B cell (primary cell): ENCODE measurements at regions not wholly inside any gene's neighbourhood (a gene's known extent, or its start where the extent isn't known, plus 50 kb on each side); places are given as distances from the start of the nearest gene placed in this dataset.

Experiments used
- ATAC-seq: fragments of 200-7000 bp; cut with Tn5 transposase; one replicate; pipeline ENCODE4 v1.10.0; 2021; ENCODE audit warnings: low read depth, mild to moderate bottlenecking, moderate number of reproducible peaks, moderate library complexity
- CTCF ChIA-PET: fragments of 350-600 bp; sonication (Branson Sonifier 250); formaldehyde crosslinking; loops from one replicate; lab custom pipeline; 2021; ENCODE audit warnings: antibody characterized with exemption, inconsistent platforms; lab: Charles Lee
- POLR2A ChIA-PET: fragments of 350-600 bp; sonication (Branson Sonifier 250); formaldehyde crosslinking; loops from one replicate; lab custom pipeline; 2021; ENCODE audit warnings: antibody characterized with exemption; lab: Charles Lee
- DNase-seq: peaks from one replicate; pipeline ENCODE4 v3.0.0; 2013
- H2AFZ ChIP-seq: 2 replicates; pipeline ENCODE4 v1.6.1; 2012; ENCODE audit warnings: mild to moderate bottlenecking, low read depth, low read length; ENCODE audit not compliant: insufficient read depth, poor library complexity, severe bottlenecking
- H3K27ac ChIP-seq, 2 donors: 1 replicate in 1 of 2; 2 replicates in 1 of 2; pipeline ENCODE4 v1.5.1; 2012 to 2013; ENCODE audit warnings: low read length in 2 of 2, mild to moderate bottlenecking in 2 of 2, moderate library complexity in 1 of 2
- H3K27me3 ChIP-seq, 4 experiments: fragments of 200-600 bp in 1 of 4; sonication (generic) in 1 of 4; replicated peaks in 1 of 4; 1 replicate in 2 of 4; 2 replicates in 2 of 4; pipeline versions ENCODE4 v1.6.1 to v1.7.0; 2013 to 2016; ENCODE audit warnings: low read length in 3 of 4, mild to moderate bottlenecking in 2 of 4, mixed read lengths in 1 of 4, moderate library complexity in 1 of 4; ENCODE audit not compliant: insufficient read depth in 4 of 4, control insufficient read depth in 3 of 4; ENCODE audit errors: control extremely low read depth in 1 of 4
- H3K36me3 ChIP-seq, 2 experiments: replicated peaks in 1 of 2; 1 replicate in 1 of 2; 2 replicates in 1 of 2; pipeline versions ENCODE4 v1.6.1 to v1.7.1; 2013; ENCODE audit warnings: low read length in 1 of 2; ENCODE audit not compliant: insufficient read depth in 2 of 2, control insufficient read depth in 1 of 2; ENCODE audit errors: control extremely low read depth in 1 of 2, extremely low read depth in 1 of 2
- H3K4me1 ChIP-seq, 2 donors: fragments of 200-600 bp in 1 of 2; sonication (generic) in 1 of 2; 1 replicate in 1 of 2; 2 replicates in 1 of 2; pipeline versions ENCODE4 v1.5.1 to v1.6.1; 2013 to 2017; ENCODE audit warnings: low read length in 2 of 2; ENCODE audit not compliant: control insufficient read depth in 2 of 2, insufficient read depth in 2 of 2
- H3K4me2 ChIP-seq: replicated peaks from 2 replicates; pipeline ENCODE3; 2012; ENCODE audit warnings: mild to moderate bottlenecking, low read depth, low read length; ENCODE audit not compliant: poor library complexity, severe bottlenecking
- H3K4me3 ChIP-seq, 5 experiments: fragments of 200-600 bp in 1 of 5; sonication (generic) in 1 of 5; 1 replicate in 3 of 5; 2 replicates in 2 of 5; pipeline versions ENCODE4 v1.5.1 to v1.7.0; 2011 to 2016; ENCODE audit warnings: low read length in 4 of 5, mild to moderate bottlenecking in 4 of 5, low read depth in 2 of 5, control low read depth in 1 of 5, moderate library complexity in 1 of 5; ENCODE audit not compliant: insufficient read depth in 1 of 5; ENCODE audit errors: control extremely low read depth in 1 of 5, extremely low read depth in 1 of 5
- H3K79me2 ChIP-seq: fragments of 200-600 bp; sonication (generic); one replicate; pipeline ENCODE4 v1.6.0; 2016; ENCODE audit warnings: low read length; ENCODE audit not compliant: control insufficient read depth, insufficient read depth
- H3K9ac ChIP-seq: fragments of 200-600 bp; sonication (generic); 2 replicates; pipeline ENCODE4 v1.6.1; 2017; ENCODE audit warnings: mild to moderate bottlenecking, low read length, moderate library complexity
- H3K9me3 ChIP-seq, 3 donors: one replicate each; pipeline versions ENCODE4 v1.6.1 to v1.7.1; 2013; ENCODE audit warnings: low read length in 2 of 3; ENCODE audit not compliant: control insufficient read depth in 2 of 3, insufficient read depth in 1 of 3; ENCODE audit errors: control extremely low read depth in 1 of 3
- H4K20me1 ChIP-seq: 2 replicates; pipeline ENCODE4 v1.6.0; 2012; ENCODE audit warnings: mild to moderate bottlenecking, low read length; ENCODE audit not compliant: insufficient read depth, control insufficient read depth, poor library complexity, severe bottlenecking
- H3K27ac Mint-ChIP-seq: one replicate; pipeline ENCODE4 v1.8.0; 2021; ENCODE audit warnings: mixed read lengths
- H3K27me3 Mint-ChIP-seq: one replicate; pipeline ENCODE4 v1.8.0; 2021; ENCODE audit warnings: mixed read lengths
- H3K4me1 Mint-ChIP-seq: one replicate; pipeline ENCODE4 v1.8.0; 2021; ENCODE audit warnings: mixed read lengths
- H3K4me3 Mint-ChIP-seq: one replicate; pipeline ENCODE4 v1.8.0; 2021; ENCODE audit warnings: mixed read lengths
- H3K9me3 Mint-ChIP-seq: one replicate; pipeline ENCODE4 v1.8.0; 2022; ENCODE audit warnings: mixed read lengths; ENCODE audit not compliant: insufficient read depth
- CTCF ChIP-seq: fragments of 200-600 bp; IDR thresholded peaks from one replicate; pipeline ENCODE4 v1.8.0; 2022; ENCODE audit warnings: antibody characterized with exemption, mild to moderate bottlenecking
- EZH2 ChIP-seq: IDR thresholded peaks from 2 replicates; pipeline ENCODE4 v1.6.1; 2012; ENCODE audit warnings: borderline replicate concordance, low read depth, mild to moderate bottlenecking, moderate library complexity, low read length; ENCODE audit not compliant: insufficient read depth, poor library complexity, severe bottlenecking
- WGBS: methylation state at CpG from one replicate; pipeline ENCODE4 v1.1.5; 2013; ENCODE audit warnings: missing lambda C conversion rate; ENCODE audit not compliant: insufficient coverage; 5-methylcytosine and 5-hydroxymethylcytosine counted together
- intact Hi-C: fragments of 100-400 bp; cut with micrococcal nuclease; formaldehyde crosslinking; loops from one replicate; pipeline ENCODE4 v1.10.0; 2022

- Histone ChIP-seq H3K9ac (no peak overlapping the region), H3K36me3 (no peaks in the 10 kb centered on the region), H3K27me3 (no peaks in the 10 kb centered on the region), H3K9me3 (no peaks in the 10 kb centered on the region), H3K4me2 (no peak overlapping the region), H3K4me3 (no peak overlapping the region), H3K27ac (no peak overlapping the region), H2AFZ (no peak overlapping the region), H3K79me2 (no peaks in the 10 kb centered on the region), H3K4me1 (peaks cover 16 to 19% of the 10 kb centered on the region in 2 donors), H4K20me1 (no peaks in the 10 kb centered on the region)
- POLR2A ChIA-PET, result no interaction called here
- CTCF ChIA-PET, result no interaction called here
- intact Hi-C loops, result no loop called here
- 100% methylated on average over 1 of the region's 2 CpGs for WGBS
- H3K9me3 Mint-ChIP-seq, result no peaks in the 10 kb centered on the region
- peaks cover 16% of the 10 kb centered on the region for H3K4me1 Mint-ChIP-seq
- H3K4me3 Mint-ChIP-seq, result no peak overlapping the region
- no peak for TF ChIP-seq CTCF
- TF ChIP-seq EZH2, result no peak
- H3K27me3 Mint-ChIP-seq, result no peaks in the 10 kb centered on the region
- no peak overlapping the region for H3K27ac Mint-ChIP-seq
- no peak for ATAC-seq
- no peak for DNase-seq
Observed at GRCh38 chr5:124822647-124823046, 76.2 kb upstream of the ZNF608 start.

- Histone ChIP-seq H4K20me1 (no peaks in the 10 kb centered on the region), H3K36me3 (no peaks in the 10 kb centered on the region), H3K4me2 (no peak overlapping the region), H3K9me3 (no peaks in the 10 kb centered on the region), H3K4me3 (no peak overlapping the region), H3K27ac (no peak overlapping the region), H2AFZ (no peak overlapping the region), H3K27me3 (no peaks in the 10 kb centered on the region), H3K4me1 (peaks cover 16 to 19% of the 10 kb centered on the region in 2 donors), H3K9ac (no peak overlapping the region), H3K79me2 (no peaks in the 10 kb centered on the region)
- Mint-ChIP-seq H3K4me3 (no peak overlapping the region), H3K4me1 (peaks cover 16% of the 10 kb centered on the region), H3K27ac (no peak overlapping the region), H3K9me3 (no peaks in the 10 kb centered on the region), H3K27me3 (no peaks in the 10 kb centered on the region)
- ATAC-seq, result no peak
- 67% methylated on average over 1 of the region's 3 CpGs for WGBS
- TF ChIP-seq EZH2 (no peak), CTCF (no peak)
- ChIA-PET POLR2A (no interaction called here), CTCF (no interaction called here)
- no peak for DNase-seq
- intact Hi-C loops, result no loop called here
Observed at GRCh38 chr5:124823380-124823779, 76.9 kb upstream of the ZNF608 start.
